GM12872 (cell line): ENCODE measurements at regions not wholly inside any gene's neighbourhood (a gene's known extent, or its start where the extent isn't known, plus 50 kb on each side); places are given as distances from the start of the nearest gene placed in this dataset.

Source experiments
- CTCF ChIP-seq: IDR thresholded peaks from 3 replicates; pipeline ENCODE4 v1.5.1; 2011; ENCODE audit warnings: low read depth, mild to moderate bottlenecking, low read length, moderate library complexity; ENCODE audit not compliant: insufficient read depth

- no peak for TF ChIP-seq CTCF
Measured at GRCh38 chr3:153289334-153289808, 127.3 kb downstream of the RAP2B start.

GRCh38 chr3:153290268-153291015, 128.4 kb downstream of the RAP2B start:
- TF ChIP-seq CTCF: no peak

- TF ChIP-seq CTCF: 0 out of 3 replicates have a peak, but pooled peaks have one; percentile 33
Measured at GRCh38 chr3:153291059-153291685, 129.1 kb downstream of the RAP2B start.

- TF ChIP-seq CTCF: no peak
Measured at GRCh38 chr3:153293265-153293664, 131.2 kb downstream of the RAP2B start.

GRCh38 chr3:153295901-153296300, 133.9 kb downstream of the RAP2B start:
- TF ChIP-seq CTCF: no peak

- TF ChIP-seq CTCF: no peak
Measured at GRCh38 chr3:153305189-153305588, 143.2 kb downstream of the RAP2B start.

GRCh38 chr3:153311541-153311940, 149.5 kb downstream of the RAP2B start:
- TF ChIP-seq CTCF: no peak
